HepG2 (cell line): ENCODE measurements at regions not wholly inside any gene's neighbourhood (a gene's known extent, or its start where the extent isn't known, plus 50 kb on each side); places are given as distances from the start of the nearest gene placed in this dataset.

ENCODE experiments used
- ATAC-seq: fragments of 200-7000 bp; cut with Tn5 transposase; 3 replicates; pipeline ENCODE4 v1.9.1; 2020; ENCODE audit warnings: mild to moderate bottlenecking, moderate library complexity
- BruUV-seq: library from RNA; stranded (reverse); fragments of 400-500 nt; replicated peaks from 2 replicates; lab custom pipeline; 2021; lab: Mats Ljungman, UMichigan
- CTCF ChIA-PET: fragments of 300-600 bp; formaldehyde crosslinking; extraction: SDS; loops from one replicate; lab custom pipeline; 2021; ENCODE audit warnings: low total read pairs, inconsistent platforms, low intra/inter-chr PET ratio; lab: Yijun Ruan, JAX
- POLR2A ChIA-PET: fragments of 350-600 bp; sonication (Branson Sonifier 250); formaldehyde crosslinking; loops from one replicate; lab custom pipeline; 2020; ENCODE audit warnings: antibody characterized with exemption, inconsistent platforms; lab: Yijun Ruan, JAX
- DNase-seq: peaks from one replicate; pipeline ENCODE4 v3.0.0-alpha.2; 2015; ENCODE audit warnings: low spot score
- FAIRE-seq: peaks from 3 replicates; lab custom pipeline; 2011; peaks lifted over from hg19 to GRCh38; lab: Jason Lieb, UNC
- H2AFZ ChIP-seq: one replicate; pipeline ENCODE4 v1.6.1; 2011; ENCODE audit warnings: low read length, inconsistent platforms
- H3K27ac ChIP-seq: fragments of 300-600 bp; 3 replicates; pipeline ENCODE4 v1.8.0; 2011; ENCODE audit warnings: mixed run types, mild to moderate bottlenecking, mixed read lengths, low read length, inconsistent platforms; ENCODE audit not compliant: insufficient read depth; ENCODE audit errors: extremely low read length
- H3K27me3 ChIP-seq, 2 experiments: fragments of 200-600 bp in 1 of 2; 2 replicates in 1 of 2; 3 replicates in 1 of 2; pipeline versions ENCODE4 v1.6.0 to v1.8.0; 2011; ENCODE audit warnings: low read length in 2 of 2, mild to moderate bottlenecking in 2 of 2, moderate library complexity in 2 of 2, inconsistent platforms in 1 of 2; ENCODE audit not compliant: insufficient read depth in 2 of 2, control insufficient read depth in 1 of 2
- H3K36me3 ChIP-seq, 2 experiments: fragments of 200-600 bp in 1 of 2; replicated peaks in 1 of 2; 2 replicates in 1 of 2; 3 replicates in 1 of 2; pipeline versions ENCODE4 v1.5.1 to v1.8.0; 2011; ENCODE audit warnings: low read length in 2 of 2, inconsistent platforms in 1 of 2; ENCODE audit not compliant: insufficient read depth in 2 of 2, control insufficient read depth in 1 of 2
- H3K4me1 ChIP-seq: 2 replicates; pipeline ENCODE4 v1.5.1; 2012; ENCODE audit warnings: low read length, inconsistent platforms; ENCODE audit not compliant: insufficient read depth
- H3K4me2 ChIP-seq: 2 replicates; pipeline ENCODE4 v1.6.0; 2011; ENCODE audit warnings: low read depth, low read length, inconsistent platforms
- H3K4me3 ChIP-seq, 3 experiments: fragments of 200-600 bp in 1 of 3; sonication (generic), shearing (Covaris generic) in 1 of 3; replicated peaks in 1 of 3; 2 replicates each; pipeline ENCODE4 v1.5.1; 2011 to 2016; ENCODE audit warnings: low read length in 3 of 3, inconsistent platforms in 2 of 3, low read depth in 2 of 3, mild to moderate bottlenecking in 2 of 3, control low read depth in 1 of 3, mixed read lengths in 1 of 3; ENCODE audit not compliant: insufficient read depth in 1 of 3
- H3K79me2 ChIP-seq: one replicate; pipeline ENCODE4 v1.6.1; 2011; ENCODE audit warnings: low read length, inconsistent platforms; ENCODE audit not compliant: insufficient read depth
- H3K9ac ChIP-seq: 2 replicates; pipeline ENCODE4 v1.6.0; 2011; ENCODE audit warnings: mild to moderate bottlenecking, low read depth, low read length, inconsistent platforms; ENCODE audit not compliant: insufficient read depth
- H3K9me3 ChIP-seq: 2 replicates; pipeline ENCODE4 v1.5.1; 2012; ENCODE audit warnings: mild to moderate bottlenecking, low read length
- H4K20me1 ChIP-seq: 2 replicates; pipeline ENCODE4 v1.6.0; 2011; ENCODE audit warnings: inconsistent platforms, mild to moderate bottlenecking, low read length, moderate library complexity; ENCODE audit not compliant: insufficient read depth
- PHB2 ChIP-seq: fragments of 450-650 bp; IDR thresholded peaks from 2 replicates; pipeline ENCODE4 v1.6.1; 2018; ENCODE audit not compliant: partially characterized antibody
- SMAD9 ChIP-seq: sonication (generic); formaldehyde crosslinking; IDR thresholded peaks from 2 replicates; pipeline ENCODE4 v1.5.1; 2020; ENCODE audit warnings: mild to moderate bottlenecking, missing genetic modification reagents
- YY1 ChIP-seq: IDR thresholded peaks from 2 replicates; pipeline ENCODE4 v1.6.1; 2011; ENCODE audit warnings: low read length, low read depth, moderate library complexity, mild to moderate bottlenecking; ENCODE audit not compliant: insufficient read depth, insufficient replicate concordance
- ZBTB20 ChIP-seq: sonication (generic); formaldehyde crosslinking; IDR thresholded peaks from 2 replicates; pipeline ENCODE4 v1.8.1; 2023; ENCODE audit warnings: missing genetic modification reagents, low read depth, mild to moderate bottlenecking, borderline replicate concordance
- ZGPAT ChIP-seq: IDR thresholded peaks from 2 replicates; pipeline ENCODE4 v1.6.1; 2016; ENCODE audit warnings: mild to moderate bottlenecking
- ZNF136 ChIP-seq: sonication (generic); formaldehyde crosslinking; IDR thresholded peaks from 2 replicates; pipeline ENCODE4 v1.8.1; 2022; ENCODE audit warnings: low read depth, mild to moderate bottlenecking, moderate library complexity, missing genetic modification reagents
- ZNF138 ChIP-seq: sonication (generic); formaldehyde crosslinking; IDR thresholded peaks from 2 replicates; pipeline ENCODE4 v1.5.0; 2020; ENCODE audit warnings: mild to moderate bottlenecking, low read depth, missing genetic modification reagents
- ZNF329 ChIP-seq: sonication (generic); formaldehyde crosslinking; IDR thresholded peaks from 2 replicates; pipeline ENCODE4 v1.9.0; 2021; ENCODE audit warnings: low read depth, mild to moderate bottlenecking, missing genetic modification reagents
- ZNF549 ChIP-seq: sonication (generic); formaldehyde crosslinking; IDR thresholded peaks from 2 replicates; pipeline ENCODE4 v1.5.0; 2020; ENCODE audit warnings: missing genetic modification reagents
- ZNF629 ChIP-seq: sonication (generic); formaldehyde crosslinking; conservative IDR thresholded peaks from 2 replicates; pipeline ENCODE4 v1.5.0; 2020; ENCODE audit warnings: missing genetic modification reagents
- WGBS: methylation state at CpG from one replicate; pipeline ENCODE4 v1.1.6; 2017; ENCODE audit warnings: low lambda C conversion rate; 5-methylcytosine and 5-hydroxymethylcytosine counted together
- in situ Hi-C: cut with HindIII; loops from 2 replicates; pipeline ENCODE4 v1.10.0; 2017; ENCODE audit warnings: low pct_unique_long_range_greater_than_20kb; ENCODE audit not compliant: extremely low pct_ligation_motif_present
- intact Hi-C: fragments of 100-400 bp; cut with micrococcal nuclease; formaldehyde crosslinking; loops from one replicate; pipeline ENCODE4 v1.10.0; 2022; ENCODE audit not compliant: unreplicated experiment
- TF ChIP-seq, protein P1 (sequence below): sonication (generic); formaldehyde crosslinking; IDR thresholded peaks from 2 replicates; pipeline ENCODE4 v1.4.0; 2020; ENCODE audit warnings: missing genetic modification reagents
- TF ChIP-seq, protein P2 (sequence below): IDR thresholded peaks from 2 replicates; pipeline ENCODE4 v1.6.1; 2016; ENCODE audit warnings: missing genetic modification reagents, missing compliant biosample characterization

- no peaks in the 10 kb centered on the region for H4K20me1 ChIP-seq
- no peak overlapping the region for H3K9ac ChIP-seq
- no TSS peak for BruUV-seq
- H3K4me2 ChIP-seq = no peak overlapping the region
- ATAC-seq (no peak), FAIRE-seq (no peak), DNase-seq (no peak)
- H3K4me3 ChIP-seq = no peak overlapping the region
- TF ChIP-seq ZNF549 = no peak
- TF ChIP-seq SMAD9 = no peak
- TF ChIP-seq ZNF136 (CRISPR knock-in tag) = no peak
- no peak for TF ChIP-seq YY1
- no peak for TF ChIP-seq PHB2
- no peak for TF ChIP-seq ZBTB20 (CRISPR knock-in tag)
- no peak for TF ChIP-seq ZGPAT (CRISPR knock-in tag)
- no peak for TF ChIP-seq ZNF329 (CRISPR knock-in tag)
- TF ChIP-seq, protein P1, sequence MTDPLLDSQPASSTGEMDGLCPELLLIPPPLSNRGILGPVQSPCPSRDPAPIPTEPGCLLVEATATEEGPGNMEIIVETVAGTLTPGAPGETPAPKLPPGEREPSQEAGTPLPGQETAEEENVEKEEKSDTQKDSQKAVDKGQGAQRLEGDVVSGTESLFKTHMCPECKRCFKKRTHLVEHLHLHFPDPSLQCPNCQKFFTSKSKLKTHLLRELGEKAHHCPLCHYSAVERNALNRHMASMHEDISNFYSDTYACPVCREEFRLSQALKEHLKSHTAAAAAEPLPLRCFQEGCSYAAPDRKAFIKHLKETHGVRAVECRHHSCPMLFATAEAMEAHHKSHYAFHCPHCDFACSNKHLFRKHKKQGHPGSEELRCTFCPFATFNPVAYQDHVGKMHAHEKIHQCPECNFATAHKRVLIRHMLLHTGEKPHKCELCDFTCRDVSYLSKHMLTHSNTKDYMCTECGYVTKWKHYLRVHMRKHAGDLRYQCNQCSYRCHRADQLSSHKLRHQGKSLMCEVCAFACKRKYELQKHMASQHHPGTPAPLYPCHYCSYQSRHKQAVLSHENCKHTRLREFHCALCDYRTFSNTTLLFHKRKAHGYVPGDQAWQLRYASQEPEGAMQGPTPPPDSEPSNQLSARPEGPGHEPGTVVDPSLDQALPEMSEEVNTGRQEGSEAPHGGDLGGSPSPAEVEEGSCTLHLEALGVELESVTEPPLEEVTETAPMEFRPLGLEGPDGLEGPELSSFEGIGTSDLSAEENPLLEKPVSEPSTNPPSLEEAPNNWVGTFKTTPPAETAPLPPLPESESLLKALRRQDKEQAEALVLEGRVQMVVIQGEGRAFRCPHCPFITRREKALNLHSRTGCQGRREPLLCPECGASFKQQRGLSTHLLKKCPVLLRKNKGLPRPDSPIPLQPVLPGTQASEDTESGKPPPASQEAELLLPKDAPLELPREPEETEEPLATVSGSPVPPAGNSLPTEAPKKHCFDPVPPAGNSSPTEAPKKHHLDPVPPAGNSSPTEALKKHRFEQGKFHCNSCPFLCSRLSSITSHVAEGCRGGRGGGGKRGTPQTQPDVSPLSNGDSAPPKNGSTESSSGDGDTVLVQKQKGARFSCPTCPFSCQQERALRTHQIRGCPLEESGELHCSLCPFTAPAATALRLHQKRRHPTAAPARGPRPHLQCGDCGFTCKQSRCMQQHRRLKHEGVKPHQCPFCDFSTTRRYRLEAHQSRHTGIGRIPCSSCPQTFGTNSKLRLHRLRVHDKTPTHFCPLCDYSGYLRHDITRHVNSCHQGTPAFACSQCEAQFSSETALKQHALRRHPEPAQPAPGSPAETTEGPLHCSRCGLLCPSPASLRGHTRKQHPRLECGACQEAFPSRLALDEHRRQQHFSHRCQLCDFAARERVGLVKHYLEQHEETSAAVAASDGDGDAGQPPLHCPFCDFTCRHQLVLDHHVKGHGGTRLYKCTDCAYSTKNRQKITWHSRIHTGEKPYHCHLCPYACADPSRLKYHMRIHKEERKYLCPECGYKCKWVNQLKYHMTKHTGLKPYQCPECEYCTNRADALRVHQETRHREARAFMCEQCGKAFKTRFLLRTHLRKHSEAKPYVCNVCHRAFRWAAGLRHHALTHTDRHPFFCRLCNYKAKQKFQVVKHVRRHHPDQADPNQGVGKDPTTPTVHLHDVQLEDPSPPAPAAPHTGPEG = no peak
- TF ChIP-seq ZNF138 (CRISPR knock-in tag) = no peak
- TF ChIP-seq, protein P2, sequence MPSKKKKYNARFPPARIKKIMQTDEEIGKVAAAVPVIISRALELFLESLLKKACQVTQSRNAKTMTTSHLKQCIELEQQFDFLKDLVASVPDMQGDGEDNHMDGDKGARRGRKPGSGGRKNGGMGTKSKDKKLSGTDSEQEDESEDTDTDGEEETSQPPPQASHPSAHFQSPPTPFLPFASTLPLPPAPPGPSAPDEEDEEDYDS (CRISPR knock-in tag) = no peak
- TF ChIP-seq ZNF629 (CRISPR knock-in tag) = no peak
- ChIA-PET POLR2A (no interaction called here), CTCF (no interaction called here)
- no peaks in the 10 kb centered on the region for H3K9me3 ChIP-seq
- H3K27ac ChIP-seq = no peak overlapping the region
- no peaks in the 10 kb centered on the region for H3K4me1 ChIP-seq
- intact Hi-C loops = no loop called here
- no peaks in the 10 kb centered on the region for H3K36me3 ChIP-seq
- no peaks in the 10 kb centered on the region for H3K79me2 ChIP-seq
- no peak overlapping the region for H2AFZ ChIP-seq
- WGBS = 3% methylated on average over 2 of the region's 2 CpGs
- no peaks in the 10 kb centered on the region for H3K27me3 ChIP-seq
- in situ Hi-C loops = no loop called here
Observed at GRCh38 chr15:49723981-49724380, 103.1 kb downstream of the DTWD1 start.
